ENCODE measurements at regions not wholly inside any gene's neighbourhood (a gene's known extent, or its start where the extent isn't known, plus 50 kb on each side); places are given as distances from the start of the nearest gene placed in this dataset.

DNA sequence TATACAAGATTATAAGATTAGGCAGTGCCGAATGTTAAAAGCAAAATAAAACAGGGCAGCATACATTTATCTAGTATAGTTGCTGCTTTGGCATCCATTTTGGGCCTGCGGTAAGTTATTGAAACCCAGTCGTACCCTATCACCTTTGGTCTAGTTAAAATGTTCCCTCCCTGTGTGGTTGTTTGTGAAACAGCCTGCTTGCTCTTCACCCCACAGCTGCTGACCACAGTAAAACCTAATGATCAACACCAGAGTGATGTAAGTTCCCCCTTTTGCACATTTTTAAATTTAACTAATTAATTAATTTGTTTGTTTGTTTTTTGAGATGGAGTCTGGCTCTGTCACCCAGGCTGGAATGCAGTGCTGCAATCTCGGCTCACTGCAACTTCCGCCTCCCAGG lies 50.3 kb upstream of the TXNDC5 start:
- DNase-seq, result peak; percentile 65
